Kidney (tissue), 13 donors: ENCODE measurements at regions not wholly inside any gene's neighbourhood (a gene's known extent, or its start where the extent isn't known, plus 50 kb on each side); places are given as distances from the start of the nearest gene placed in this dataset.

Experiments
- DNase-seq, 5 donors: peaks; one replicate each; pipeline ENCODE4 v3.0.0-alpha.2; 2013 to 2020
- FAIRE-seq: peaks from 2 replicates; lab custom pipeline; 2012; peaks lifted over from hg19 to GRCh38; lab: Jason Lieb, UNC
- H3K27ac ChIP-seq, 2 donors: one replicate each; pipeline ENCODE4 v1.7.0; 2013; ENCODE audit warnings: low read depth in 2 of 2, low read length in 2 of 2, inconsistent platforms in 1 of 2
- H3K27me3 ChIP-seq: one replicate; pipeline ENCODE4 v1.7.1; 2013; ENCODE audit warnings: low read length, inconsistent platforms; ENCODE audit not compliant: control insufficient read depth, insufficient read depth
- H3K36me3 ChIP-seq, 3 donors: one replicate each; pipeline versions ENCODE4 v1.7.0 to v1.7.1; 2013; ENCODE audit warnings: low read length in 3 of 3, control low read depth in 1 of 3, inconsistent platforms in 1 of 3; ENCODE audit not compliant: insufficient read depth in 3 of 3, control insufficient read depth in 2 of 3
- H3K4me1 ChIP-seq, 3 donors: one replicate each; pipeline versions ENCODE4 v1.7.0 to v1.7.1; 2013; ENCODE audit warnings: low read length in 3 of 3, inconsistent platforms in 1 of 3, low read depth in 1 of 3; ENCODE audit not compliant: control insufficient read depth in 2 of 3, insufficient read depth in 2 of 3
- H3K4me3 ChIP-seq, 3 donors: one replicate each; pipeline versions ENCODE4 v1.7.0 to v1.8.1; 2013; ENCODE audit warnings: low read length in 3 of 3, control low read depth in 1 of 3, inconsistent platforms in 1 of 3
- H3K9ac ChIP-seq, 3 donors: one replicate each; pipeline versions ENCODE4 v1.7.0 to v1.7.1; 2013; ENCODE audit warnings: low read length in 3 of 3, control low read depth in 1 of 3, inconsistent platforms in 1 of 3
- H3K9me3 ChIP-seq, 3 donors: one replicate each; pipeline versions ENCODE4 v1.7.0 to v1.7.1; 2013; ENCODE audit warnings: low read length in 3 of 3, control low read depth in 1 of 3, inconsistent platforms in 1 of 3; ENCODE audit not compliant: control insufficient read depth in 2 of 3, insufficient read depth in 1 of 3
- intact Hi-C: fragments of 100-400 bp; cut with DNase I; formaldehyde crosslinking; loops from one replicate; pipeline ENCODE4 v1.11.1; 2022
- TF ChIP-seq, protein P1 (sequence below): IDR thresholded peaks from 3 replicates; pipeline ENCODE4 v1.5.1; 2012; ENCODE audit warnings: mild to moderate bottlenecking, moderate library complexity, borderline replicate concordance; ENCODE audit not compliant: insufficient read depth; ENCODE audit errors: extremely low read depth
- donor health status: control.
- donor health status: control.
- donor health status: control.
- donor health status: control.
- donor health status: control.
- donor health status: DM: yes; HTN: yes; CAD: no.
- donor health status: Normal renal cell carcinoma (clear cell type).

DNA sequence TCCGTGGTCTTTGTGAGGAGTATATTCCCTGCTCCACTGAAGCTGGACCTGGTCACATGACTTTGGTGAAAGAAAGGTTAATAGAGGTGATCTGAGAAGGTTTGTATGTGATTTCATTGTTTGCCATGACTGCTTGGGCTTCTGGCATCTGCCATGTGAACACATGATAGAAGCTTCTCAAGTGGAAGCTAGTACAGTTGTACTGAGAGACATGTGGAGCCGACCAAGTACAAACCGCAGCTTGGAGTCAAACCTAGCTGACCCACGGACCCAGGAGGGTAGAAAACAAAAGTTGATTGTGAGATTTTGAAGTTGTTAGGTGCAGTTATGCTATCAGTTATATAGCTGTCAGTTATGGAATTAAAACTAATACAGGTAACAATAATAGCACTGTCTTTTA is 140.4 kb downstream of the CARTPT start:
- Histone ChIP-seq H3K9me3 (peaks cover 0 to 12% (median 0%) of the 10 kb centered on the region in 3 donors), H3K27ac (no peak overlapping the region), H3K36me3 (no peaks in the 10 kb centered on the region), H3K4me1 (no peaks in the 10 kb centered on the region), H3K27me3 (no peaks in the 10 kb centered on the region), H3K9ac (no peak overlapping the region), H3K4me3 (no peak overlapping the region)
- DNase-seq (no peak), FAIRE-seq (no peak)
- intact Hi-C loops = no loop called here
- TF ChIP-seq, protein P1, sequence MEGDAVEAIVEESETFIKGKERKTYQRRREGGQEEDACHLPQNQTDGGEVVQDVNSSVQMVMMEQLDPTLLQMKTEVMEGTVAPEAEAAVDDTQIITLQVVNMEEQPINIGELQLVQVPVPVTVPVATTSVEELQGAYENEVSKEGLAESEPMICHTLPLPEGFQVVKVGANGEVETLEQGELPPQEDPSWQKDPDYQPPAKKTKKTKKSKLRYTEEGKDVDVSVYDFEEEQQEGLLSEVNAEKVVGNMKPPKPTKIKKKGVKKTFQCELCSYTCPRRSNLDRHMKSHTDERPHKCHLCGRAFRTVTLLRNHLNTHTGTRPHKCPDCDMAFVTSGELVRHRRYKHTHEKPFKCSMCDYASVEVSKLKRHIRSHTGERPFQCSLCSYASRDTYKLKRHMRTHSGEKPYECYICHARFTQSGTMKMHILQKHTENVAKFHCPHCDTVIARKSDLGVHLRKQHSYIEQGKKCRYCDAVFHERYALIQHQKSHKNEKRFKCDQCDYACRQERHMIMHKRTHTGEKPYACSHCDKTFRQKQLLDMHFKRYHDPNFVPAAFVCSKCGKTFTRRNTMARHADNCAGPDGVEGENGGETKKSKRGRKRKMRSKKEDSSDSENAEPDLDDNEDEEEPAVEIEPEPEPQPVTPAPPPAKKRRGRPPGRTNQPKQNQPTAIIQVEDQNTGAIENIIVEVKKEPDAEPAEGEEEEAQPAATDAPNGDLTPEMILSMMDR = no peak

DNA sequence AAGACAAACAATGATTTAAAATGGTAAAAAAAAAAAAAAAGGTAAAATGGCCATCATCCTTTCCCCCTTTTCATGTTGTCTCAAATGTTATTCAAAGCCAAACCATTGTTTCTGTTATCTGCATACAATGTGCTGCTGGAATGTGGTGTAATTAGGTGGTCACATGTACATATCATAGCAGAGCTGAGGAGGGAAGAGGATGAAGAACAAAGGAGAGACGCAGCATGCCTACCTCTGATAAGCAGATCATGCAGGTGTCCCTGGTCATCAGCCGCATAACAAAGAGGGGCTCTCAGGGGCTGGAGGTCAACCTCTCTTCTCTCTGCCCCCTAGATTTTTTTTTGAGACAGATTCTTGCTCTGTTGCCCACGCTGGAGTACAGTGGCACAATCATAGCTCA is 141.0 kb downstream of the CARTPT start:
- Histone ChIP-seq H3K36me3 (no peaks in the 10 kb centered on the region), H3K4me3 (no peak overlapping the region), H3K9ac (no peak overlapping the region), H3K27ac (no peak overlapping the region), H3K9me3 (peaks cover 0 to 12% (median 0%) of the 10 kb centered on the region in 3 donors), H3K4me1 (no peaks in the 10 kb centered on the region), H3K27me3 (no peaks in the 10 kb centered on the region)
- FAIRE-seq = no peak
- intact Hi-C loops = no loop called here
- no peak for DNase-seq
- TF ChIP-seq, protein P1 = no peak

DNA sequence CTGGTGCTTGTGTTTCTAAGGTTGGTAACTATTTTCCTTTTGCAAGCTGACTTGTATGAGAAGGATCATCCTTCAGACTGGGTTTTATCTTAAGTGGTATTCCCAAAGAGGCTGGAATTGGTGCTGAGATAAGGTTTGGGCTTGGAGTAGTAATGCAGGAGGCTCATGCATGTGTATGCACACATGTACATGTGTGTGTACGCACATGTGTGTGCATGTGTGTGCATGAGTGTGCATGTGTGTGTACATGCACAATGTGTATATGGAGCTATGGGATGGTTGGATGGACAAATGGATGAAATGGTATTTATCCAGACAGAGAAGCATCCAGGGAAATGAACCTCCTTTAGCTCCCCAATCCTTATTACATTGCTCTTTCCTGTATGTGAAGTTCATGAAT is 142.6 kb downstream of the CARTPT start:
- Histone ChIP-seq H3K27ac (no peak overlapping the region), H3K27me3 (no peaks in the 10 kb centered on the region), H3K9ac (no peak overlapping the region), H3K36me3 (no peaks in the 10 kb centered on the region), H3K9me3 (peaks cover 0 to 7% (median 0%) of the 10 kb centered on the region in 3 donors), H3K4me3 (no peak overlapping the region), H3K4me1 (no peaks in the 10 kb centered on the region)
- DNase-seq = no peak
- intact Hi-C loops = no loop called here
- no peak for FAIRE-seq
- TF ChIP-seq, protein P1 = no peak

DNA sequence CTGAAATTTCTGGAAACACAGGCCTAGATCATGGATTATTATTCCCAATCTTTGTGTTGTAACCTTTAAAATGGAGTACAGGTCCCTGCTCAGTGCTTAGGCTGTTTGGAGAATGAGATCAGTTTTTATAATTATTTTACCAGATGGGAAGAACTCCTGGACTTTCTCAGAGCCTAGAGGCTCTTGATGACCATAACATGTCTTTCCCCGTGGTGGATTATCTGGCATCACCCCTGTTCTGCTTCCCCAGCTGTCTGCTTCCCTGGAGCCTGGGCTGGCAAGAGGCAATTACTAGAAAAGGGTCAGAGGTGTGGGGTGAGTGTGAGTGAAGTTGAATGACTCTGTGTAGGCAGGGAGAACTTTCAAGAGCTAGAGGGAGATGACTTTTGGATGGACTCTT is 143.0 kb downstream of the CARTPT start:
- no peak for FAIRE-seq

More for the DNA sequence above, 143.0 kb downstream of the CARTPT start:
- H3K9me3 ChIP-seq = peaks cover 0 to 7% (median 0%) of the 10 kb centered on the region in 3 donors
- H3K9ac ChIP-seq = no peak overlapping the region
- H3K27me3 ChIP-seq = no peaks in the 10 kb centered on the region
- H3K4me1 ChIP-seq = no peaks in the 10 kb centered on the region
- intact Hi-C loops = no loop called here
- no peaks in the 10 kb centered on the region for H3K36me3 ChIP-seq
- no peak overlapping the region for H3K27ac ChIP-seq
- no peak for DNase-seq
- TF ChIP-seq, protein P1 = no peak
- no peak overlapping the region for H3K4me3 ChIP-seq
